ENCODE measurements at regions not wholly inside any gene's neighbourhood (a gene's known extent, or its start where the extent isn't known, plus 50 kb on each side); places are given as distances from the start of the nearest gene placed in this dataset.

GRCh38 chr17:73874008-73874720 lies 229.9 kb upstream of the SDK2 start:
- Histone ChIP-seq H3K27me3 (ENCODE audit: control insufficient read depth in 3 of 3, insufficient read depth in 3 of 3, low read length in 2 of 3) (no peaks in the 10 kb centered on the region), H3K36me3 (ENCODE audit: control insufficient read depth in 4 of 4, insufficient read depth in 4 of 4, low read length in 4 of 4) (no peaks in the 10 kb centered on the region), H3K9ac (ENCODE audit: insufficient read depth in 1 of 2, low read length in 2 of 2) (no peak overlapping the region), H3K4me3 (no peak overlapping the region), H3K9me3 (ENCODE audit: control insufficient read depth in 4 of 4, insufficient read depth in 3 of 4, low read length in 3 of 4) (no peaks in the 10 kb centered on the region), H3K4me1 (ENCODE audit: control insufficient read depth in 5 of 5, insufficient read depth in 5 of 5, low read length in 5 of 5) (no peaks in the 10 kb centered on the region), H3K27ac (ENCODE audit: low read depth in 1 of 2, low read length in 1 of 2) (no peak overlapping the region)
- WGBS, 2 donors: 75 to 85% methylated on average over 6 of the region's 6 CpGs
- no peak for TF ChIP-seq CTCF (IDR thresholded peaks at IDR 0.05; ENCODE audit: control extremely low read depth, extremely low read depth)
- DNase-seq: no peak
- ATAC-seq (ENCODE audit: insufficient read depth, low FRiP score): no peak

- H3K4me3 ChIP-seq: no peak overlapping the region
- WGBS, 2 donors: 46 to 48% methylated on average over 3 of the region's 3 CpGs
- no peak for TF ChIP-seq CTCF (IDR thresholded peaks at IDR 0.05; ENCODE audit: control extremely low read depth, extremely low read depth)
- no peak overlapping the region for H3K27ac ChIP-seq (ENCODE audit: low read depth in 1 of 2, low read length in 1 of 2)
- no peaks in the 10 kb centered on the region for H3K36me3 ChIP-seq (ENCODE audit: control insufficient read depth in 4 of 4, insufficient read depth in 4 of 4, low read length in 4 of 4)
- no peak overlapping the region for H3K9ac ChIP-seq (ENCODE audit: insufficient read depth in 1 of 2, low read length in 2 of 2)
- H3K4me1 ChIP-seq (ENCODE audit: control insufficient read depth in 5 of 5, insufficient read depth in 5 of 5, low read length in 5 of 5): no peaks in the 10 kb centered on the region
- DNase-seq (no peak), ATAC-seq (ENCODE audit: insufficient read depth, low FRiP score) (no peak)
- no peaks in the 10 kb centered on the region for H3K27me3 ChIP-seq (ENCODE audit: control insufficient read depth in 3 of 3, insufficient read depth in 3 of 3, low read length in 2 of 3)
- no peaks in the 10 kb centered on the region for H3K9me3 ChIP-seq (ENCODE audit: control insufficient read depth in 4 of 4, insufficient read depth in 3 of 4, low read length in 3 of 4)
Measured at GRCh38 chr17:73875346-73875745, 231.1 kb upstream of the SDK2 start.

GRCh38 chr17:73877962-73878361 lies 233.7 kb upstream of the SDK2 start:
- H3K9ac ChIP-seq (ENCODE audit: insufficient read depth in 1 of 2, low read length in 2 of 2): no peak overlapping the region
- H3K36me3 ChIP-seq (ENCODE audit: control insufficient read depth in 4 of 4, insufficient read depth in 4 of 4, low read length in 4 of 4): no peaks in the 10 kb centered on the region
- no peak overlapping the region for H3K4me3 ChIP-seq
- H3K27ac ChIP-seq (ENCODE audit: low read depth in 1 of 2, low read length in 1 of 2): no peak overlapping the region
- peaks cover 0 to 2% (median 0%) of the 10 kb centered on the region in 4 donors for H3K9me3 ChIP-seq (ENCODE audit: control insufficient read depth in 4 of 4, insufficient read depth in 3 of 4, low read length in 3 of 4)
- no peak for TF ChIP-seq CTCF (IDR thresholded peaks at IDR 0.05; ENCODE audit: control extremely low read depth, extremely low read depth)
- no peaks in the 10 kb centered on the region for H3K4me1 ChIP-seq (ENCODE audit: control insufficient read depth in 5 of 5, insufficient read depth in 5 of 5, low read length in 5 of 5)
- 79 to 91% methylated on average over 9 of the region's 9 CpGs for WGBS, 2 donors
- ATAC-seq (ENCODE audit: insufficient read depth, low FRiP score) (no peak), DNase-seq (no peak)
- peaks cover 0 to 5% (median 0%) of the 10 kb centered on the region in 3 donors for H3K27me3 ChIP-seq (ENCODE audit: control insufficient read depth in 3 of 3, insufficient read depth in 3 of 3, low read length in 2 of 3)

GRCh38 chr17:73878923-73879322 lies 234.7 kb upstream of the SDK2 start:
- no peak for ATAC-seq (ENCODE audit: insufficient read depth, low FRiP score)
- WGBS, 2 donors: 92 to 94% methylated on average over 14 of the region's 14 CpGs
- Histone ChIP-seq H3K27ac (ENCODE audit: low read depth in 1 of 2, low read length in 1 of 2) (no peak overlapping the region), H3K9ac (ENCODE audit: insufficient read depth in 1 of 2, low read length in 2 of 2) (no peak overlapping the region), H3K27me3 (ENCODE audit: control insufficient read depth in 3 of 3, insufficient read depth in 3 of 3, low read length in 2 of 3) (peaks cover 0 to 8% (median 0%) of the 10 kb centered on the region in 3 donors), H3K36me3 (ENCODE audit: control insufficient read depth in 4 of 4, insufficient read depth in 4 of 4, low read length in 4 of 4) (no peaks in the 10 kb centered on the region), H3K4me3 (no peak overlapping the region), H3K9me3 (ENCODE audit: control insufficient read depth in 4 of 4, insufficient read depth in 3 of 4, low read length in 3 of 4) (peaks cover 0 to 2% (median 0%) of the 10 kb centered on the region in 4 donors), H3K4me1 (ENCODE audit: control insufficient read depth in 5 of 5, insufficient read depth in 5 of 5, low read length in 5 of 5) (no peaks in the 10 kb centered on the region)
- TF ChIP-seq CTCF (IDR thresholded peaks at IDR 0.05; ENCODE audit: control extremely low read depth, extremely low read depth): no peak
- no peak for DNase-seq

Data from lung (tissue), 11 donors.